Ovary (tissue), 3 donors: ENCODE measurements at regions not wholly inside any gene's neighbourhood (a gene's known extent, or its start where the extent isn't known, plus 50 kb on each side); places are given as distances from the start of the nearest gene placed in this dataset.

Source experiments
- CTCF ChIP-seq, 3 donors: fragments of 450-650 bp in 2 of 3; fragments of 200-600 bp in 1 of 3; IDR thresholded peaks; one replicate each; pipeline versions ENCODE4 v1.5.1 to v1.8.0; 2016 to 2022; ENCODE audit warnings: antibody characterized with exemption in 3 of 3, mild to moderate bottlenecking in 1 of 3
- EP300 ChIP-seq: sonication (generic); formaldehyde crosslinking; IDR thresholded peaks from one replicate; pipeline ENCODE4 v1.6.1; 2017; ENCODE audit warnings: antibody characterized with exemption
- POLR2A ChIP-seq: fragments of 450-650 bp; IDR thresholded peaks from one replicate; pipeline ENCODE4 v1.6.1; 2017; ENCODE audit warnings: antibody characterized with exemption, mild to moderate bottlenecking, moderate library complexity
- donor health status: DM: no; HTN: no; CAD: no.

- TF ChIP-seq CTCF (IDR thresholded peaks at IDR 0.05): no peak
- TF ChIP-seq POLR2A: no peak
- no peak for TF ChIP-seq EP300
Observed at GRCh38 chr3:102099913-102100312, 250.6 kb downstream of the NFKBIZ start.
